ENCODE measurements at regions not wholly inside any gene's neighbourhood (a gene's known extent, or its start where the extent isn't known, plus 50 kb on each side); places are given as distances from the start of the nearest gene placed in this dataset.

GRCh38 chr1:29508458-29509107, 272.3 kb downstream of the PTPRU start:
- H3K4me2 ChIP-seq, result no peak overlapping the region
- POLR2A ChIA-PET, result no interaction called here
- DNase-seq (ENCODE audit: low read depth in 1 of 2, low spot score in 1 of 2), result no peak
- H3K27ac ChIP-seq, result no peak overlapping the region
- H3K4me3 ChIP-seq, result no peak overlapping the region
- no peaks in the 10 kb centered on the region for H3K4me1 ChIP-seq
- no peaks in the 10 kb centered on the region for H3K9me3 ChIP-seq
- no peak for TF ChIP-seq EP300 (IDR thresholded peaks at IDR 0.05)
- TF ChIP-seq NPAS2 (CRISPR knock-in tag; IDR thresholded peaks at IDR 0.05; ENCODE audit: borderline replicate concordance), result no peak
- TF ChIP-seq BCL3 (IDR thresholded peaks at IDR 0.05), result no peak
- TF ChIP-seq USF2 (IDR thresholded peaks at IDR 0.05), result no peak
- no peak for TF ChIP-seq CHD2 (IDR thresholded peaks at IDR 0.05; ENCODE audit: low read length, partially characterized antibody)
- no peak for TF ChIP-seq MAFK (IDR thresholded peaks at IDR 0.05; ENCODE audit: partially characterized antibody)
- no peak for FAIRE-seq
- CTCF ChIA-PET, result no interaction called here
- 10% methylated on average over 2 of the region's 3 CpGs for WGBS (ENCODE audit: missing lambda C conversion rate)
- no peak for ATAC-seq

- TF ChIP-seq EHF (CRISPR knock-in tag; IDR thresholded peaks at IDR 0.05), result no peak
- TF ChIP-seq SREBF2 (IDR thresholded peaks at IDR 0.05), result no peak
- TF ChIP-seq CHD2 (IDR thresholded peaks at IDR 0.05; ENCODE audit: low read length, partially characterized antibody), result no peak
- TF ChIP-seq RFX5 (IDR thresholded peaks at IDR 0.05), result no peak
- no peak for TF ChIP-seq BCL3 (IDR thresholded peaks at IDR 0.05)
- FAIRE-seq, result no peak
- no peak for DNase-seq (ENCODE audit: low read depth in 1 of 2, low spot score in 1 of 2)
- no peak for ATAC-seq
- Histone ChIP-seq H3K9me3 (no peaks in the 10 kb centered on the region), H3K27ac (no peak overlapping the region), H3K4me1 (no peaks in the 10 kb centered on the region), H3K4me2 (no peak overlapping the region), H3K4me3 (no peak overlapping the region)
- CTCF ChIA-PET, result no interaction called here
- 19% methylated on average over 11 of the region's 12 CpGs for WGBS (ENCODE audit: missing lambda C conversion rate)
- POLR2A ChIA-PET, result no interaction called here
Observed at GRCh38 chr1:29506678-29507225, 270.4 kb downstream of the PTPRU start.

- TF ChIP-seq POLR2A (IDR thresholded peaks at IDR 0.05; ENCODE audit: low read length), result no peak
- no peak for TF ChIP-seq ZC3H11A (IDR thresholded peaks at IDR 0.05)
- no peak for TF ChIP-seq MYC (IDR thresholded peaks at IDR 0.05; ENCODE audit: borderline replicate concordance, low read length)
- no peak for TF ChIP-seq RNF2 (IDR thresholded peaks at IDR 0.05; ENCODE audit: borderline replicate concordance, low read depth)
- no peak for TF ChIP-seq SREBF2 (IDR thresholded peaks at IDR 0.05)
- TF ChIP-seq NPAS2 (CRISPR knock-in tag; IDR thresholded peaks at IDR 0.05; ENCODE audit: borderline replicate concordance), result no peak
- no peak for TF ChIP-seq CEBPB (IDR thresholded peaks at IDR 0.05)
- no peak for TF ChIP-seq POLR2AphosphoS2 (conservative IDR thresholded peaks at IDR 0.05; ENCODE audit: low read length)
- no peak for TF ChIP-seq TP53 (CRISPR knock-in tag; IDR thresholded peaks at IDR 0.05)
- TF ChIP-seq CBX8 (IDR thresholded peaks at IDR 0.05), result no peak
- no peak for TF ChIP-seq MAX (IDR thresholded peaks at IDR 0.05)
- TF ChIP-seq BHLHE40 (IDR thresholded peaks at IDR 0.05; ENCODE audit: low read depth, low read length), result no peak
- TF ChIP-seq PHF8 (IDR thresholded peaks at IDR 0.05; ENCODE audit: borderline replicate concordance, low read depth), result no peak
- TF ChIP-seq E2F6 (IDR thresholded peaks at IDR 0.05; ENCODE audit: borderline replicate concordance, low read depth), result no peak
- no peak for TF ChIP-seq EHF (CRISPR knock-in tag; IDR thresholded peaks at IDR 0.05)
- no peak for TF ChIP-seq SMC3 (IDR thresholded peaks at IDR 0.05)
- TF ChIP-seq CTCF (IDR thresholded peaks at IDR 0.05), result no peak
- TF ChIP-seq NR3C1 (IDR thresholded peaks at IDR 0.05), result no peak
- Histone ChIP-seq H3K4me1 (no peaks in the 10 kb centered on the region), H3K4me2 (no peak overlapping the region), H3K4me3 (no peak overlapping the region), H3K9me3 (no peaks in the 10 kb centered on the region), H3K27ac (no peak overlapping the region)
- ChIA-PET CTCF (no interaction called here), POLR2A (no interaction called here)
- DNase-seq (ENCODE audit: low read depth in 1 of 2, low spot score in 1 of 2) (no peak), FAIRE-seq (no peak), ATAC-seq (no peak)
- WGBS (ENCODE audit: missing lambda C conversion rate), result 21% methylated on average over 10 of the region's 10 CpGs
Observed at GRCh38 chr1:29505532-29506220, 269.4 kb downstream of the PTPRU start.
